GM23338 (cell line): ENCODE measurements at regions not wholly inside any gene's neighbourhood (a gene's known extent, or its start where the extent isn't known, plus 50 kb on each side); places are given as distances from the start of the nearest gene placed in this dataset.

Experiments used
- ATAC-seq: fragments of 200-7000 bp; cut with Tn5 transposase; 3 replicates; pipeline ENCODE4 v1.9.1; 2020
- DNase-seq: peaks from one replicate; pipeline ENCODE4 v3.0.0-alpha.2; 2015; ENCODE audit warnings: low spot score
- H2AFZ ChIP-seq: fragments of 200-600 bp; sonication (generic); 2 replicates; pipeline ENCODE4 v1.8.0; 2016; ENCODE audit warnings: antibody characterized with exemption, mild to moderate bottlenecking, moderate library complexity
- H3F3A ChIP-seq: fragments of 200-600 bp; sonication (generic); replicated peaks from 2 replicates; pipeline ENCODE4 v1.8.0; 2017; ENCODE audit warnings: antibody characterized with exemption, mixed run types, low read depth
- H3K27ac ChIP-seq: fragments of 200-600 bp; sonication (generic); 2 replicates; pipeline ENCODE4 v1.6.1; 2016; ENCODE audit warnings: low read depth
- H3K27me3 ChIP-seq: fragments of 200-600 bp; sonication (generic); 2 replicates; pipeline ENCODE4 v1.8.0; 2016; ENCODE audit warnings: mild to moderate bottlenecking, mixed run types, moderate library complexity; ENCODE audit not compliant: insufficient read depth
- H3K36me3 ChIP-seq: fragments of 200-600 bp; sonication (generic); 2 replicates; pipeline ENCODE4 v1.8.0; 2016; ENCODE audit warnings: mild to moderate bottlenecking; ENCODE audit not compliant: insufficient read depth
- H3K4me1 ChIP-seq: fragments of 200-600 bp; sonication (generic); 2 replicates; pipeline ENCODE4 v1.8.0; 2016; ENCODE audit warnings: mild to moderate bottlenecking, moderate library complexity; ENCODE audit not compliant: insufficient read depth
- H3K4me2 ChIP-seq: fragments of 200-600 bp; sonication (generic); 2 replicates; pipeline ENCODE4 v1.7.1; 2017; ENCODE audit warnings: mixed run types
- H3K4me3 ChIP-seq: fragments of 200-600 bp; sonication (generic); 2 replicates; pipeline ENCODE4 v1.6.1; 2016; ENCODE audit warnings: mixed run types
- H3K79me2 ChIP-seq: fragments of 200-600 bp; sonication (generic); replicated peaks from 2 replicates; pipeline ENCODE4 v1.8.0; 2017; ENCODE audit warnings: mild to moderate bottlenecking; ENCODE audit not compliant: insufficient read depth
- H3K9me2 ChIP-seq: fragments of 200-600 bp; sonication (generic); 2 replicates; pipeline ENCODE4 v1.8.0; 2017; ENCODE audit not compliant: insufficient read depth
- H4K20me1 ChIP-seq: fragments of 200-600 bp; sonication (generic); replicated peaks from 2 replicates; pipeline ENCODE4 v1.8.0; 2017; ENCODE audit warnings: mild to moderate bottlenecking; ENCODE audit not compliant: insufficient read depth
- H3K27ac Mint-ChIP-seq: 2 replicates; pipeline ENCODE4 v1.8.0; 2020; ENCODE audit warnings: inconsistent platforms, mild to moderate bottlenecking, moderate library complexity, mixed read lengths
- H3K27me3 Mint-ChIP-seq: 3 replicates; pipeline ENCODE4 v1.8.0; 2022; ENCODE audit warnings: low read depth, mild to moderate bottlenecking, moderate library complexity, mixed read lengths, inconsistent platforms; ENCODE audit not compliant: insufficient read depth, poor library complexity
- H3K36me3 Mint-ChIP-seq: 3 replicates; pipeline ENCODE4 v1.8.0; 2021; ENCODE audit warnings: low read depth, mild to moderate bottlenecking, inconsistent platforms, moderate library complexity, mixed read lengths
- H3K4me1 Mint-ChIP-seq: 3 replicates; pipeline ENCODE4 v1.8.0; 2020; ENCODE audit warnings: mild to moderate bottlenecking, inconsistent platforms, mixed read lengths
- H3K4me3 Mint-ChIP-seq: 3 replicates; pipeline ENCODE4 v1.8.0; 2021; ENCODE audit warnings: moderate library complexity, mild to moderate bottlenecking, inconsistent platforms, mixed read lengths
- H3K9me3 Mint-ChIP-seq: 3 replicates; pipeline ENCODE4 v1.8.0; 2020; ENCODE audit warnings: moderate library complexity, mild to moderate bottlenecking, inconsistent platforms, mixed read lengths
- CREB1 ChIP-seq: fragments of 250-450 bp; sonication (Bioruptor Pico); IDR thresholded peaks from 2 replicates; pipeline ENCODE4 v1.5.0; 2020; ENCODE audit warnings: low read depth, mild to moderate bottlenecking, moderate library complexity
- EZH2 ChIP-seq: fragments of 200-600 bp; sonication (generic); IDR thresholded peaks from one replicate; pipeline ENCODE4 v1.8.0; 2017; ENCODE audit warnings: antibody characterized with exemption, mild to moderate bottlenecking, low read depth; ENCODE audit not compliant: unreplicated experiment
- EZH2phosphoT487 ChIP-seq: fragments of 200-600 bp; sonication (generic); IDR thresholded peaks from one replicate; pipeline ENCODE4 v1.8.1; 2018; ENCODE audit warnings: antibody characterized with exemption; ENCODE audit not compliant: unreplicated experiment
- POLR2AphosphoS5 ChIP-seq: IDR thresholded peaks from 2 replicates; pipeline ENCODE4 v1.6.1; 2016; ENCODE audit warnings: antibody characterized with exemption, low read depth
- REST ChIP-seq: IDR thresholded peaks from one replicate; pipeline ENCODE4 v1.6.1; 2018; ENCODE audit warnings: antibody characterized with exemption; ENCODE audit not compliant: unreplicated experiment
- ZNF114 ChIP-seq: fragments of 250-450 bp; sonication (Bioruptor Pico); IDR thresholded peaks from 2 replicates; pipeline ENCODE4 v1.5.0; 2020; ENCODE audit warnings: mild to moderate bottlenecking, moderate library complexity
- ZNF331 ChIP-seq: fragments of 250-450 bp; sonication (Bioruptor Pico); IDR thresholded peaks from 2 replicates; pipeline ENCODE4 v1.5.0; 2020; ENCODE audit warnings: low read depth, mild to moderate bottlenecking, moderate library complexity
- ZNF462 ChIP-seq: fragments of 250-450 bp; sonication (Bioruptor Pico); IDR thresholded peaks from 2 replicates; pipeline ENCODE4 v1.5.0; 2020; ENCODE audit warnings: mild to moderate bottlenecking, moderate library complexity

- DNase-seq (no peak), ATAC-seq (no peak)
- no peaks in the 10 kb centered on the region for H3K36me3 ChIP-seq
- no peak overlapping the region for H3K27ac ChIP-seq
- no peaks in the 10 kb centered on the region for H4K20me1 ChIP-seq
- H3K27me3 ChIP-seq, result no peaks in the 10 kb centered on the region
- no peaks in the 10 kb centered on the region for H3K27me3 Mint-ChIP-seq
- TF ChIP-seq CREB1 (CRISPR knock-in tag), result no peak
- TF ChIP-seq ZNF114 (CRISPR knock-in tag), result no peak
- no peaks in the 10 kb centered on the region for H3K36me3 Mint-ChIP-seq
- H3K79me2 ChIP-seq, result no peaks in the 10 kb centered on the region
- H3K4me1 Mint-ChIP-seq, result peaks cover 10% of the 10 kb centered on the region; the same call in 2 of the 3 replicates
- H3K4me2 ChIP-seq, result no peak overlapping the region
- no peaks in the 10 kb centered on the region for H3F3A ChIP-seq
- H3K27ac Mint-ChIP-seq, result no peak overlapping the region
- H3K4me3 ChIP-seq, result no peak overlapping the region
- H3K9me3 Mint-ChIP-seq, result no peaks in the 10 kb centered on the region
- H2AFZ ChIP-seq, result no peak overlapping the region
- H3K4me1 ChIP-seq, result peaks cover 3% of the 10 kb centered on the region
- no peak overlapping the region for H3K4me3 Mint-ChIP-seq
- peaks cover 13% of the 10 kb centered on the region for H3K9me2 ChIP-seq
Observed at GRCh38 chr11:80163441-80163840, 722.6 kb upstream of the TENM4 start.

DNA sequence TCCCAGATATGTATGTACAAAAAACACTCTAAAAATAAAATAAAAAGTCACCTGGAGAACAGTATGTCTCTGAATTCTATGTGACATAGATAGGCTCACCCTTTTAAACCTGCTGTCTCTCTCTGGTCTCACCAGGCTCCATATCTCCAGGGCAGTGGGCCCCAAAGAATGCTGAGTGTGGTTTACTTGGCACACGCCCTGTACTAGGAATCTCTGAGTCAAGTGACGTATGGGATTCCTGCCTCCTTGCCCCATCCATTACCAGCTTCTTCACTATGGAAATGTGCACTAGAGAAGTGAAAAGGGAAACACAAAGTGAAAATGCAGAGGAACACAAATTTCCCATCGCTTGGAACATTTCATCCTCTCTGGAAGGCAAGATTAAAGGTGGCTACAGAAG, 722.2 kb upstream of the TENM4 start:
- TF ChIP-seq ZNF331 (no peak), ZNF462 (CRISPR knock-in tag) (no peak), EZH2phosphoT487 (no peak), REST (no peak), EZH2 (no peak), ZNF114 (CRISPR knock-in tag) (no peak), POLR2AphosphoS5 (no peak)
- Histone ChIP-seq H3K4me2 (no peak overlapping the region), H3K4me3 (no peak overlapping the region), H3K4me1 (peaks cover 7% of the 10 kb centered on the region), H2AFZ (no peak overlapping the region), H3K9me2 (peaks cover 13% of the 10 kb centered on the region), H3K36me3 (no peaks in the 10 kb centered on the region), H3K27me3 (no peaks in the 10 kb centered on the region), H4K20me1 (no peaks in the 10 kb centered on the region), H3K79me2 (no peaks in the 10 kb centered on the region), H3F3A (no peaks in the 10 kb centered on the region), H3K27ac (no peak overlapping the region)
- Mint-ChIP-seq H3K27me3 (no peaks in the 10 kb centered on the region), H3K4me3 (no peak overlapping the region), H3K9me3 (no peaks in the 10 kb centered on the region), H3K4me1 (peaks cover 14% of the 10 kb centered on the region), H3K36me3 (no peaks in the 10 kb centered on the region), H3K27ac (no peak overlapping the region)
- no peak for DNase-seq
- no peak for ATAC-seq
